GM18909 (cell line): ENCODE measurements at regions not wholly inside any gene's neighbourhood (a gene's known extent, or its start where the extent isn't known, plus 50 kb on each side); places are given as distances from the start of the nearest gene placed in this dataset.
"Not testable (repeated sequence)": the region's sequence is repeated elsewhere in the genome, so short reads cannot be mapped to it uniquely, and the experiment has no call there.

ENCODE experiments used
- ATAC-seq: cut with Tn5 transposase; IDR thresholded peaks from one replicate; pipeline ENCODE4 v1.9.1; 2021; ENCODE audit warnings: mild to moderate bottlenecking; ENCODE audit not compliant: unreplicated experiment, poor library complexity

GRCh38 chr5:56665117-56665516, 150.2 kb upstream of the MAP3K1 start:
- not testable (repeated sequence) for ATAC-seq

GRCh38 chr5:56664025-56664424, 151.3 kb upstream of the MAP3K1 start:
- no peak for ATAC-seq

GRCh38 chr5:56663523-56663922, 151.8 kb upstream of the MAP3K1 start:
- ATAC-seq: no peak

DNA sequence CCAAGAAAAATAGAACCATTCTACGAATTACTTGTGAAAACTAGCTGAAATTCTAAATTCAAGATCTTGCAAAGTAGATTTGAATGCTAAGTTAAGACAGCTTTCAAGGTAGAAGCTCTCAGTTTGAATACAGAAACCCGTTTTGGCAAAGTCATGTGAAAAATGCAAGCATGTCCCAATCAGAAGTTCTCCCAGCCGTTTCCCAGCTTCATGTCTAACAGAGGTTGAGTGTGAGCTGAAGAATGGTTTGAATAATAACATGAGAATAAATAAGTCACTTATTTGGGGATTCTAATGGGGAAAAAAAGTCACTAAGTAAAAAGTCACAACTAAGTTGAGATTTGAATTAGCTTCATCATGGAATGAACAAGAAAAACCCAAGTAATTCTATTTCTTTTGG, 152.5 kb upstream of the MAP3K1 start:
- ATAC-seq: no peak

- ATAC-seq: no peak
Observed at GRCh38 chr5:56659971-56660370, 155.4 kb upstream of the MAP3K1 start.

- no peak for ATAC-seq
Observed at GRCh38 chr5:56658972-56659371, 156.4 kb upstream of the MAP3K1 start.

DNA sequence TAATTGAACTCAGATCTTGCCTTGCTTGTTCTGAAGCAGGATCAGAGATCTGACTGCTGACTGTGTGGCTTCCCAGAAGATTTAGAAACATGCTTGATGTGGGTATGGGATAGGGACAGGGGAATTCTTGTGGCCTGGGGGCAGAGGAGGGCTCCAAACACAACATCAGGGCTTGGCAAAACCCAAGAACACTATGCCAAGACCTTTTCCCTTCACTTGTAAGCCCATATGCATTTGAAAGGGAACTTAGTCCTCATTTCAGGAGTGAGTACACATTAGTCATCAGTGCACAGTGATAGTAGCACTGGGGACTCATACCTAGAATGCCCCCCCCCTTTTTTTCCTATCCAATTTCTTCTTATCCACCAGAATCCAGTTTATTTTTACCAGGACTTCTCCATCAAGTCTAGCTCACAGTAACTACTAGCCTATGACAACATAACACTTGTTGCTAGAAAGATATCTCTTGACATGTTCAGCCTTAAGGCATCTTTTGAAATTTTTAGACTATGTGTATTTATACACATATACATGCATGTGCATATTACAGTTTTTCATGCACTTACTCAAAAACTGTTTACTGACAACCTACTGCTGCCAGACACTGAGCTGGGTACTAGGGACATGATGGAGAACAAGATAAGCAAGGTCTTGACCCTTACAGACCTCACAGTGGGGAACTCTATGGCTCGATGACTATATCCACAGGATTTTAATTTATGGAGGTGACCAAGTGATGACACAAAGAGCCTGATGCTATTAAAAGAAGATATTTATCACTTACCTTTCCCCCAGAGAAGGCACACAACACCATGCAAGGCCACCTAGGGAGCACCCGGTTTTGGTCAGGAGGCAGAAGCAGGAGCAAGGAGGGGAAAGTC, 158.3 kb upstream of the MAP3K1 start:
- ATAC-seq: no peak

DNA sequence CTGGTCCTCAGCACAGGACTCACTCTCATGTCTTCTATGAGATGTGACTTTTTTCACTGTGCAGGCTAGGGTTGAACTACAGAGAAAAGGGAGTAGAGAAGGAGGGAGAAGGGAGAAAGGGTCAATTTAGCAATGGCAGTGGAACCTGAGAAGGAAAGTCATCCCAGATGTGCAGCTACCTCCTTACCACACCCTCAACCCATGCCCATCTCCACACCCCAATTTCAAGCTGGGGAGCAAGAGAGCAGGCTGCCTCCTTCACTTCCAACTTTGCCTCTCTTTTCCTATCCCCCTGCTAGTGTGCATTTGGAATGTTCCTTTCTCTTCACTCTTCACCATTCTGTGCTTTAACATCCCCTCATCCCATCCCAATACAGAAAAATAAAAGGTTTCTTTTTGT, 163.5 kb upstream of the MAP3K1 start:
- ATAC-seq: no peak

- no peak for ATAC-seq
Observed at GRCh38 chr5:56650386-56650785, 165.0 kb upstream of the MAP3K1 start.

- ATAC-seq: no peak
Observed at GRCh38 chr5:56649569-56649968, 165.8 kb upstream of the MAP3K1 start.

- ATAC-seq: no peak
Observed at GRCh38 chr5:56648460-56649034, 166.8 kb upstream of the MAP3K1 start.

GRCh38 chr5:56647099-56647850, 168.1 kb upstream of the MAP3K1 start:
- no peak for ATAC-seq

DNA sequence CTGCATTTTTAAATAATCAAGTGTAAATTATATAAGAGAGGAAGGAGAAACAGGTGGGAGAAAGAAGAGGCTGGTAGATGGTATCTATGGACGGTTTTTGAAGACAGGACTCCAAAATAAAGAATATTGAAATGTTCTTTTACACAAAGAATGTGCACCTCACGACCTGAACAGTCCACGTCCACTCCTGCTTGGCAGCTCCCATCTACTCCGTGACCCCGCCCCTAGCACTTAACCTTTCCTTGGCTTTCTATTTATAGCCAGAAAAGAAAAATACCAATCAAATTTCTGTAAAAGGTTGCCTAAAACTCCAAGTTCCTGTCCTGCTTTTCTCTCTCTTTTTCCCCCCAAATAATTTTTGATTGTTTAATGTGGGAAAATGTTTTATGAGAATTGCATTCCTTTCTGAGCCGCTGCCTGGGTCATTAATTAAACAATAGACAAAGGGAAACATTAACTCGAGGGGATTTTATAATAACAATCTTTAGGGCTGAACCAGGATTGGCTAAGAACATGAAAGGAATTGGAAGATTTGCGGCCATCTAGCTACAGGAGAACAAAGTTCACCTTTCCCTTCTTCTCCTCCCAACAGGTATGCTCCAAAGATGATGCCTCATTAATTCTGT, 173.6 kb upstream of the MAP3K1 start:
- no peak for ATAC-seq

- ATAC-seq: peak; percentile 57
Observed at GRCh38 chr5:56640763-56641406, 174.5 kb upstream of the MAP3K1 start.

DNA sequence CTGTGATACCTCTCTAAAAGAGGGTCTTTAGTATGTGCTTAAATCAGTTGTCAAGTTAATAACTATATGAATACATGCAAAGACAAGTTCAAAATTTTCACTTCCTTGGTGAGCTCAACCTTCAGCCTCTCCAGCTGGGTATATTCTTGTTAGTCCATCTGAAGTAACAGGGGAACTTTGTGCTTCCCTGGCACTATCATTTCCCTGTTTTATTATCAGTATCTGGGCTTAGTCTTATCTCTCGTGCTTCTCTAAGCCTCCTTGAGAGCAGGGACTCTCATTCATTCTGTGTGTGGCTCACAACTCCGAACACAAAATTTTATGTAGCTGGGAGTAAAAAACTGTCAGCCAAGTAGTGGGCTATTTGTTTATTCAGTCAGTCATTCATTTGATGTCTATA, 175.9 kb upstream of the MAP3K1 start:
- ATAC-seq: no peak

- ATAC-seq: no peak
Observed at GRCh38 chr5:56638768-56639238, 176.5 kb upstream of the MAP3K1 start.

- ATAC-seq: no peak
Observed at GRCh38 chr5:56638061-56638621, 177.2 kb upstream of the MAP3K1 start.

DNA sequence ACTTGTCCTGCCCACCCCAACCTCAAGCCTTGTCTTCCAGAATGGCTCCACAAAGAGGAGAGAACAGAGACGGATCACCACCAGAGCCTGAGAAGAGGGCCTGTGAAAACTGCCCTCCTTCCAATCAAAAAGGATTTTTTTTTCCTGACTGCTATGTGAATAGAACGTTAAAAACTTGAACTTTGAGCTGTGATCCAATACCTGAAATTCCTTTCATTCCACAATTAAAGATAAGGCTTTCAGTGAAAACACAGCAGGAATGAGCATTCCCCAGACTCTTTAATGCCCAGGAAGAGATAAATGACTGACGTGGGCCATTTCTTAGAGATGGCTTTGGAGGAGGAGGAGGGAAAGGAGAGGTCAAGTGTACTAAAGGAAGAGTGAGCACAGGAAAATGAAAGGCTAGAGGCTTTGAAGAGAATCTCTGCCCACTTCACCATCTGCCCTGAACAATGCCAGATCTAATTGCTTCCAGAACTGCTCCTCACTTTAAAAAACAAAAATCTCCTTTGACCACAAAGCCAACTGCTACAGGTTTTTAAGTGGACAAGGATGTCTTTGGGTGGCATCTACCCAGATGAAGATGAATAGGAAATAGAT, 177.9 kb upstream of the MAP3K1 start:
- no peak for ATAC-seq

DNA sequence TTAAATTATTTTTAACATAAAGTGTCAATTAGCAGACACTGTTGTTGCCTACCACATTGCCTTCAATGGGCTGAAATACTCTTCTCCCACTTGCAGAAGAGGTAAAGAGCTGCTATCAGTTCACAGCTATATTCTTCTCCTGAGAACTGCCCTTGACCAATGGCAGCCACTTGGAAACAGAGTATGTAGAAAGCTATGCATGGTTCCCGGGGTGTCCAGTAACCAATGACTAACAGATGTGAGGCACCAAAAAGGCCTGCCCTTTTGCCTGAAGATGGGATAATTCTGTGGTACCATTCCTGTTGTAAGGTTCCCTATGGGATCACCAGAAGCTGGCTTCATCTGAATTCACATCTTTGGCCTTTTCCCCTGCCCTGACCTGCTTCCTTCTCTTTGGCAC, 181.4 kb upstream of the MAP3K1 start:
- no peak for ATAC-seq
